ENCODE measurements at regions not wholly inside any gene's neighbourhood (a gene's known extent, or its start where the extent isn't known, plus 50 kb on each side); places are given as distances from the start of the nearest gene placed in this dataset.

- DNase-seq = no peak
- H3K27me3 Mint-ChIP-seq (ENCODE audit: low read depth) = no peaks in the 10 kb centered on the region
- Histone ChIP-seq H2BK12ac (ENCODE audit: insufficient read length, low read depth, low read length) (no peak overlapping the region), H2AFZ (ENCODE audit: low read length) (no peak overlapping the region), H4K5ac (ENCODE audit: insufficient read length, low read depth, low read length) (no peak overlapping the region), H3K9me3 (ENCODE audit: control insufficient read depth, low read depth, low read length) (no peaks in the 10 kb centered on the region), H3K4ac (ENCODE audit: low read depth, low read length) (no peak overlapping the region), H3K18ac (ENCODE audit: insufficient read length, low read depth, low read length) (no peak overlapping the region), H4K91ac (ENCODE audit: insufficient read length, low read depth, low read length) (no peak overlapping the region), H3K4me2 (ENCODE audit: insufficient read depth, insufficient read length, low read length) (no peak overlapping the region), H3K14ac (ENCODE audit: insufficient read depth, low read length) (no peak overlapping the region), H2BK20ac (ENCODE audit: low read depth, low read length, poor library complexity, severe bottlenecking) (no peak overlapping the region), H3K4me1 (ENCODE audit: insufficient read depth, low read length) (no peaks in the 10 kb centered on the region), H2BK120ac (ENCODE audit: low read depth, low read length, poor library complexity, severe bottlenecking) (no peak overlapping the region), H3T11ph (ENCODE audit: low read length) (no peak overlapping the region), H4K20me1 (ENCODE audit: control insufficient read depth, insufficient read depth, insufficient read length) (no peaks in the 10 kb centered on the region), H2BK5ac (ENCODE audit: insufficient read length, low read length) (no peak overlapping the region), H4K8ac (replicated peaks; ENCODE audit: insufficient read length, low read depth, low read length) (no peak overlapping the region), H3K79me2 (ENCODE audit: insufficient read depth, low read length) (no peaks in the 10 kb centered on the region), H3K9ac (ENCODE audit: extremely low read depth, insufficient read length, low read length) (no peak overlapping the region), H3K56ac (ENCODE audit: insufficient read length, low read depth, low read length) (no peak overlapping the region), H3K27ac (ENCODE audit: insufficient read length, low read depth, low read length) (no peak overlapping the region), H3K27me3 (ENCODE audit: insufficient read depth, low read length) (no peaks in the 10 kb centered on the region), H3K23me2 (ENCODE audit: insufficient read length, low read depth, low read length, poor library complexity, severe bottlenecking) (no peaks in the 10 kb centered on the region), H2AK5ac (ENCODE audit: insufficient read length, low read length) (no peak overlapping the region), H3K23ac (ENCODE audit: insufficient read length, low read depth, low read length) (no peak overlapping the region), H3K79me1 (ENCODE audit: insufficient read depth, low read depth, low read length, poor library complexity, severe bottlenecking) (no peaks in the 10 kb centered on the region), H2BK15ac (ENCODE audit: low read depth, low read length) (no peak overlapping the region)
- H3K4me1 Mint-ChIP-seq = peaks cover 0 to 3% of the 10 kb centered on the region in 2 experiments; a peak in 1 of 4 replicates
- H3K9me3 Mint-ChIP-seq = peaks cover 31 to 40% of the 10 kb centered on the region in 2 experiments
- peaks cover 11 to 40% (median 29%) of the 10 kb centered on the region in 3 experiments for H3K36me3 Mint-ChIP-seq (ENCODE audit: insufficient read depth in 1 of 3, low read depth in 3 of 3)
- TF ChIP-seq CTCF (conservative IDR thresholded peaks at IDR 0.05) = no peak
- no CpG with 5 or more reads among the region's 2 CpGs for WGBS (ENCODE audit: extremely low coverage, insufficient read length, low lambda C conversion rate)
- no peak overlapping the region for H3K4me3 Mint-ChIP-seq
- no peak overlapping the region for H3K27ac Mint-ChIP-seq
Observed at GRCh38 chr11:38219636-38220035, 1621.6 kb upstream of the RAG2 start.
